Astrocyte of the spinal cord (primary cell): ENCODE measurements at regions not wholly inside any gene's neighbourhood (a gene's known extent, or its start where the extent isn't known, plus 50 kb on each side); places are given as distances from the start of the nearest gene placed in this dataset.
"Not testable (repeated sequence)": the region's sequence is repeated elsewhere in the genome, so short reads cannot be mapped to it uniquely, and the experiment has no call there.

Experiments used
- DNase-seq: peaks from one replicate; pipeline ENCODE4 v3.0.0; 2011; ENCODE audit warnings: low read depth, low spot score
- H3K4me3 ChIP-seq: 2 replicates; pipeline ENCODE4 v1.5.1; 2011; ENCODE audit warnings: low read depth, mild to moderate bottlenecking, low read length, moderate library complexity
- CTCF ChIP-seq: IDR thresholded peaks from 2 replicates; pipeline ENCODE4 v1.5.1; 2012; ENCODE audit warnings: low read depth, mild to moderate bottlenecking, low read length, inconsistent platforms
- in situ Hi-C: cut with HindIII; loops from 2 replicates; pipeline ENCODE4 v1.10.0; 2017; ENCODE audit warnings: low sequenced_read_pairs

GRCh38 chr2:44086629-44087028, 82.0 kb upstream of the PPM1B start:
- in situ Hi-C loops: no loop called here
- no peak for DNase-seq
- TF ChIP-seq CTCF: no peak
- H3K4me3 ChIP-seq: no peak overlapping the region

- peak overlapping the region; percentile 38 for H3K4me3 ChIP-seq
- DNase-seq: peak; percentile 73
- in situ Hi-C loops: no loop called here
- TF ChIP-seq CTCF: peak; percentile 95
Observed at GRCh38 chr2:44087036-44087713, 81.5 kb upstream of the PPM1B start.

GRCh38 chr2:44087714-44088092, 81.0 kb upstream of the PPM1B start:
- no peak for DNase-seq
- in situ Hi-C loops: no loop called here
- TF ChIP-seq CTCF: no peak
- no peak overlapping the region for H3K4me3 ChIP-seq

- in situ Hi-C loops, DNase-seq, H3K4me3 ChIP-seq: not testable (repeated sequence)
Observed at GRCh38 chr2:44092519-44092918, 76.2 kb upstream of the PPM1B start.

GRCh38 chr2:44093970-44094369, 74.7 kb upstream of the PPM1B start:
- in situ Hi-C loops: no loop called here
- no peak for DNase-seq
- no peak overlapping the region for H3K4me3 ChIP-seq
- no peak for TF ChIP-seq CTCF

- no peak for DNase-seq
- no peak for TF ChIP-seq CTCF
- in situ Hi-C loops: no loop called here
Observed at GRCh38 chr2:44097322-44097907, 71.3 kb upstream of the PPM1B start.

GRCh38 chr2:44098050-44098449, 70.6 kb upstream of the PPM1B start:
- in situ Hi-C loops: no loop called here
- no peak overlapping the region for H3K4me3 ChIP-seq
- no peak for TF ChIP-seq CTCF
- DNase-seq: no peak

More at GRCh38 chr2:44097322-44097907, 71.3 kb upstream of the PPM1B start:
- no peak overlapping the region for H3K4me3 ChIP-seq
